ENCODE measurements at regions not wholly inside any gene's neighbourhood (a gene's known extent, or its start where the extent isn't known, plus 50 kb on each side); places are given as distances from the start of the nearest gene placed in this dataset.
"Not testable (repeated sequence)": the region's sequence is repeated elsewhere in the genome, so short reads cannot be mapped to it uniquely, and the experiment has no call there.

- DNase-seq (ENCODE audit: low spot score) = no peak
Observed at GRCh38 chr2:21774691-21775368, 651.1 kb downstream of the TDRD15 start.

- no peak for DNase-seq (ENCODE audit: low spot score)
Observed at GRCh38 chr2:21779786-21780185, 656.0 kb downstream of the TDRD15 start.

- DNase-seq (ENCODE audit: low spot score) = no peak
Observed at GRCh38 chr2:21781962-21782361, 658.2 kb downstream of the TDRD15 start.

- DNase-seq (ENCODE audit: low spot score) = no peak
Observed at GRCh38 chr2:21782866-21783265, 659.1 kb downstream of the TDRD15 start.

- no peak for DNase-seq (ENCODE audit: low spot score)
Observed at GRCh38 chr2:21787941-21788340, 664.2 kb downstream of the TDRD15 start.

- not testable (repeated sequence) for DNase-seq (ENCODE audit: low spot score)
Observed at GRCh38 chr2:21790311-21790710, 666.5 kb downstream of the TDRD15 start.

- DNase-seq (ENCODE audit: low spot score) = no peak
Observed at GRCh38 chr2:21792571-21792970, 668.8 kb downstream of the TDRD15 start.

GRCh38 chr2:21793461-21793860 is 669.7 kb downstream of the TDRD15 start:
- DNase-seq (ENCODE audit: low spot score) = no peak

- no peak for DNase-seq (ENCODE audit: low spot score)
Observed at GRCh38 chr2:21794611-21795010, 670.8 kb downstream of the TDRD15 start.

- no peak for DNase-seq (ENCODE audit: low spot score)
Observed at GRCh38 chr2:21800356-21800755, 676.6 kb downstream of the TDRD15 start.

- no peak for DNase-seq (ENCODE audit: low spot score)
Observed at GRCh38 chr2:21803550-21803949, 679.8 kb downstream of the TDRD15 start.

- no peak for DNase-seq (ENCODE audit: low spot score)
Observed at GRCh38 chr2:21804151-21804550, 680.4 kb downstream of the TDRD15 start.

GRCh38 chr2:21811541-21811940 is 687.8 kb downstream of the TDRD15 start:
- DNase-seq (ENCODE audit: low spot score) = no peak

- DNase-seq (ENCODE audit: low spot score) = no peak
Observed at GRCh38 chr2:21812766-21813165, 689.0 kb downstream of the TDRD15 start.

- no peak for DNase-seq (ENCODE audit: low spot score)
Observed at GRCh38 chr2:21814588-21815149, 690.9 kb downstream of the TDRD15 start.

GRCh38 chr2:21818212-21818795 is 694.5 kb downstream of the TDRD15 start:
- DNase-seq (ENCODE audit: low spot score) = no peak

- DNase-seq (ENCODE audit: low spot score) = no peak
Observed at GRCh38 chr2:21819454-21819853, 695.7 kb downstream of the TDRD15 start.

GRCh38 chr2:21820271-21820670 is 696.5 kb downstream of the TDRD15 start:
- no peak for DNase-seq (ENCODE audit: low spot score)

- DNase-seq (ENCODE audit: low spot score) = no peak
Observed at GRCh38 chr2:21821672-21822227, 698.0 kb downstream of the TDRD15 start.

GRCh38 chr2:21822505-21822904 is 698.7 kb downstream of the TDRD15 start:
- DNase-seq (ENCODE audit: low spot score) = no peak

GRCh38 chr2:21833767-21834166 is 710.0 kb downstream of the TDRD15 start:
- no peak for DNase-seq (ENCODE audit: low spot score)

GRCh38 chr2:21836261-21836660 is 712.5 kb downstream of the TDRD15 start:
- DNase-seq (ENCODE audit: low spot score) = no peak

- no peak for DNase-seq (ENCODE audit: low spot score)
Observed at GRCh38 chr2:21836719-21837118, 713.0 kb downstream of the TDRD15 start.
